A204.1 (cell line): ENCODE measurements at regions not wholly inside any gene's neighbourhood (a gene's known extent, or its start where the extent isn't known, plus 50 kb on each side); places are given as distances from the start of the nearest gene placed in this dataset.

Source experiments
- FAIRE-seq: peaks from 2 replicates; lab custom pipeline; 2012; peaks lifted over from hg19 to GRCh38; lab: Jason Lieb, UNC

- FAIRE-seq: no peak
These were observed 636.6 kb downstream of the FAT4 start for GRCh38 chr4:125951261-125951887.

GRCh38 chr4:125952631-125953030, 637.9 kb downstream of the FAT4 start:
- no peak for FAIRE-seq

GRCh38 chr4:125956276-125956675, 641.5 kb downstream of the FAT4 start:
- FAIRE-seq: no peak

- FAIRE-seq: no peak
These were observed 643.8 kb downstream of the FAT4 start for GRCh38 chr4:125958519-125958918.

GRCh38 chr4:125961626-125962025, 646.9 kb downstream of the FAT4 start:
- no peak for FAIRE-seq

- FAIRE-seq: no peak
These were observed 661.2 kb downstream of the FAT4 start for GRCh38 chr4:125975861-125976397.

- FAIRE-seq: no peak
These were observed 665.2 kb downstream of the FAT4 start for GRCh38 chr4:125979950-125980349.

- no peak for FAIRE-seq
These were observed 668.4 kb downstream of the FAT4 start for GRCh38 chr4:125983168-125983567.

GRCh38 chr4:125985856-125986255, 671.1 kb downstream of the FAT4 start:
- no peak for FAIRE-seq

GRCh38 chr4:125986307-125986706, 671.6 kb downstream of the FAT4 start:
- FAIRE-seq: no peak

- FAIRE-seq: no peak
These were observed 673.7 kb downstream of the FAT4 start for GRCh38 chr4:125988464-125988863.

GRCh38 chr4:125991398-125991797, 676.6 kb downstream of the FAT4 start:
- no peak for FAIRE-seq

- no peak for FAIRE-seq
These were observed 678.1 kb downstream of the FAT4 start for GRCh38 chr4:125992891-125993290.

GRCh38 chr4:125994024-125994423, 679.3 kb downstream of the FAT4 start:
- no peak for FAIRE-seq

- FAIRE-seq: no peak
These were observed 679.7 kb downstream of the FAT4 start for GRCh38 chr4:125994430-125994829.

- no peak for FAIRE-seq
These were observed 690.2 kb downstream of the FAT4 start for GRCh38 chr4:126004941-126005340.

GRCh38 chr4:126007142-126007541, 692.4 kb downstream of the FAT4 start:
- FAIRE-seq: no peak

- FAIRE-seq: no peak
These were observed 698.0 kb downstream of the FAT4 start for GRCh38 chr4:126012691-126013290.

- no peak for FAIRE-seq
These were observed 703.5 kb downstream of the FAT4 start for GRCh38 chr4:126018274-126018673.

- FAIRE-seq: no peak
These were observed 709.1 kb downstream of the FAT4 start for GRCh38 chr4:126023896-126024295.

GRCh38 chr4:126027601-126028000, 712.8 kb downstream of the FAT4 start:
- no peak for FAIRE-seq

GRCh38 chr4:126028876-126029275, 714.1 kb downstream of the FAT4 start:
- no peak for FAIRE-seq

GRCh38 chr4:126037231-126037630, 722.5 kb downstream of the FAT4 start:
- no peak for FAIRE-seq

GRCh38 chr4:126038502-126039144, 723.9 kb downstream of the FAT4 start:
- FAIRE-seq: no peak
